ENCODE measurements at regions not wholly inside any gene's neighbourhood (a gene's known extent, or its start where the extent isn't known, plus 50 kb on each side); places are given as distances from the start of the nearest gene placed in this dataset.

DNA sequence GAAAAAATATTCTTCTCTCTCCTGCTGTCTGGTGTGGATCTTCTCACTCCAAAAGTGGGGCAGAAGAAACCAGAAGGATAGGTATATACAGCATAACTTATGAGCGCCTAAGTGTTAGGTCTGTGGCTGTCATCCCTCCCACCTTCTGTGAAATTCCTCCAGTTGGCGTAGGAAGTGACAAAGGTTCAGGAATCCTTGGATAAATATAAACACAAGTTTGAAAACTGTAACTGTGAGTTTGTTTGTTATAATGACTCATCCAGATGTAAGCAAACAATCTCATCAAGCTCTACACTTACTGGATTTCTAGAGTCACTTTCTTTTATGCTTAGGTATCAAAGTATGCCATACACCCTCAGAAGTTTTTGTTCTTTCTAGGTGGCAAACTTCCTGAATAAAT is 405.2 kb downstream of the FAT4 start:
- TF ChIP-seq CTCF (IDR thresholded peaks at IDR 0.05; ENCODE audit: insufficient read depth, low read depth, low read length), result no peak

GRCh38 chr4:125722009-125722408 is 407.3 kb downstream of the FAT4 start:
- DNase-seq (ENCODE audit: low read depth), result no peak
- no peak for TF ChIP-seq CTCF (IDR thresholded peaks at IDR 0.05; ENCODE audit: insufficient read depth, low read depth, low read length)
- no peak overlapping the region for H3K4me3 ChIP-seq (ENCODE audit: low read depth, low read length)

More for the DNA sequence above, 405.2 kb downstream of the FAT4 start:
- no peak overlapping the region for H3K4me3 ChIP-seq (ENCODE audit: low read depth, low read length)
- DNase-seq (ENCODE audit: low read depth), result peak; percentile 51

DNA sequence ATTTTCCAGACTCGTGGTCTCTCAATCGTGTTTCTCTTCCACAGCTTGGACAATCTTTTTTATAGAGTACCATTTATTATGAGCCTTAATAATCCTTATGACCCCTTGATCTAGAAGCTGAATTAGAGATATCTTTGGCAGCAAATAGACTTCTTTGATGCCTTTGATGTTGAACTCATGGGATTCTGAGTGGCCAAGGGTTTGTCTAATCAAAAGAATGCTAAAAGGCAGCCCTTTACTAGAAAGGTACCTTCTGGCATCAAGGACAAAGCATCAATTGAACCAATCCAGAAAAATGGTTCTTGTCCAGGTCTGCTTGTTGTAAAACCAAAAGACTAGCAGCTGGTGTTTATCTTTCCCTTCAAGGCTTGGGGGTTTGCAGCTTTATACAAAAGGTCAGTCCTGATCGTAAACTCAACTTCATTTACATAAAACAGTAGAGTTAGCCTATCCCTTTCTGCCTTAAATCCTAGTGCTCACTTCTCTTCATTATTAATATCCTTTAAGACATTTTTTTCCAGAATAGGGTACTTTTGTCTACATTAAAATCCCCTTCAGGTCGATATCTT is 411.3 kb downstream of the FAT4 start:
- DNase-seq (ENCODE audit: low read depth), result peak; percentile 66
- TF ChIP-seq CTCF (IDR thresholded peaks at IDR 0.05; ENCODE audit: insufficient read depth, low read depth, low read length), result no peak
- H3K4me3 ChIP-seq (ENCODE audit: low read depth, low read length), result no peak overlapping the region

DNA sequence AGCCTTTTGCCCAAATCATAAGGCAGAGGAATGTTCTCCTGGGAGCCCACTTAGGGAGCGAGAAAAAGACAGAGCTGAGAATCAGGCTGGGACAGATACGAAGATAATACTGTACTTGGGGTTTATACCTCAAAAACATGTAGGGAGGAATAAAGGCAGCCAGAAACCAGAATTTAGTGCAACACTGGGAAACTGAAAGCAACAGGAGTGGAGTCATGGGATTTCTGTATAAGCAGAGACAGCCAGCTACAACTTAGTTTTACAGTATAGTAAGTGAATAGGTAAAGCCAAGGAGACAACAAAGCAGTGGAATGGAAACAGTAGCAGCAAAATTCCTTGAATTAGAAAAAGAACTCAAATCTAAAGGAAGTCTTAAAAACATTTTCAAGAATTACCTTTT is 413.2 kb downstream of the FAT4 start:
- TF ChIP-seq CTCF (IDR thresholded peaks at IDR 0.05; ENCODE audit: insufficient read depth, low read depth, low read length), result no peak
- peak; percentile 37 for DNase-seq (ENCODE audit: low read depth)

DNA sequence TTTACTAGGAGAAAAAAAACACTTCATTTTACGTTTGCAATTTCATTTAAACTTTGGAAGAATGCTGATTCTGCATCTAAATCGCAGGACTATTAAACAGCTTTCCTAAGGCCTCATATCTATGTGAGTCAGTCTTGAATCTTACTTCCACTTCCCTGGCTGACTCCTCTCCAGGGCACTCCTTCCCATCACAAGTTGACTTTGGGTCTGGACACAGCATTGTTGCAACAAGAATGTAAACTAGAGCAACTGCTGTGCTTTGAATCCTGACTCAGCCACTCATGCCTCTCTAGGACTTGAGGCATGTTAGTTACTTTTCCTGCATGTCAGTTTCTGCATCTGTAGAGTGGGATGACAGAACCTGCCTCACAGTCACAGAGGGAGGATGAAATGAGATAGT is 413.8 kb downstream of the FAT4 start:
- H3K4me3 ChIP-seq (ENCODE audit: low read depth, low read length), result no peak overlapping the region
- DNase-seq (ENCODE audit: low read depth), result peak; percentile 92
- TF ChIP-seq CTCF (IDR thresholded peaks at IDR 0.05; ENCODE audit: insufficient read depth, low read depth, low read length), result no peak

More for the DNA sequence above, 413.2 kb downstream of the FAT4 start:
- H3K4me3 ChIP-seq (ENCODE audit: low read depth, low read length), result no peak overlapping the region

GRCh38 chr4:125729171-125729570 is 414.4 kb downstream of the FAT4 start:
- DNase-seq (ENCODE audit: low read depth), result no peak

More at GRCh38 chr4:125729171-125729570, 414.4 kb downstream of the FAT4 start:
- TF ChIP-seq CTCF (IDR thresholded peaks at IDR 0.05; ENCODE audit: insufficient read depth, low read depth, low read length), result no peak
- no peak overlapping the region for H3K4me3 ChIP-seq (ENCODE audit: low read depth, low read length)

All from fibroblast of villous mesenchyme (primary cell).